Cardiac septum (tissue), 1 donor: ENCODE measurements at regions not wholly inside any gene's neighbourhood (a gene's known extent, or its start where the extent isn't known, plus 50 kb on each side); places are given as distances from the start of the nearest gene placed in this dataset.
A peak's percentile ranks its signal among the peaks of the same experiment; 100 is the strongest.
"Not testable (repeated sequence)": the region's sequence is repeated elsewhere in the genome, so short reads cannot be mapped to it uniquely, and the experiment has no call there.

Experiments
- DNase-seq: peaks from one replicate; pipeline ENCODE4 v3.0.0-alpha.2; 2020; ENCODE audit warnings: low spot score
- intact Hi-C: fragments of 100-400 bp; cut with DNase I; formaldehyde crosslinking; loops from one replicate; pipeline ENCODE4 v1.14.0; 2022
- donor health status: DM: no; HTN: no; CAD: no.

GRCh38 chr17:21470422-21470821, 94.3 kb downstream of the KCNJ12 start:
- intact Hi-C loops, DNase-seq: not testable (repeated sequence)

- DNase-seq: no peak
- intact Hi-C loops: no loop called here
Measured at GRCh38 chr17:21470861-21471260, 94.7 kb downstream of the KCNJ12 start.

GRCh38 chr17:21474815-21475214, 98.7 kb downstream of the KCNJ12 start:
- DNase-seq: no peak
- intact Hi-C loops: no loop called here

GRCh38 chr17:21475571-21475970, 99.4 kb downstream of the KCNJ12 start:
- no peak for DNase-seq
- intact Hi-C loops: no loop called here

GRCh38 chr17:21476867-21477266, 100.7 kb downstream of the KCNJ12 start:
- intact Hi-C loops: no loop called here
- DNase-seq: no peak

- no peak for DNase-seq
- intact Hi-C loops: no loop called here
Measured at GRCh38 chr17:21482189-21482865, 106.2 kb downstream of the KCNJ12 start.

GRCh38 chr17:21488043-21488442, 111.9 kb downstream of the KCNJ12 start:
- DNase-seq, intact Hi-C loops: not testable (repeated sequence)

- no peak for DNase-seq
- intact Hi-C loops: no loop called here
Measured at GRCh38 chr17:21493993-21494392, 117.8 kb downstream of the KCNJ12 start.

GRCh38 chr17:21495281-21495680, 119.1 kb downstream of the KCNJ12 start:
- no peak for DNase-seq
- intact Hi-C loops: no loop called here

GRCh38 chr17:21500064-21500463, 123.9 kb downstream of the KCNJ12 start:
- intact Hi-C loops: no loop called here

GRCh38 chr17:21501927-21502700, 126.0 kb downstream of the KCNJ12 start:
- intact Hi-C loops: not testable (repeated sequence)

More at GRCh38 chr17:21500064-21500463, 123.9 kb downstream of the KCNJ12 start:
- DNase-seq: no peak

GRCh38 chr17:21505819-21506815, 130.0 kb downstream of the KCNJ12 start:
- intact Hi-C loops: no loop called here
- no peak for DNase-seq

More at GRCh38 chr17:21501927-21502700, 126.0 kb downstream of the KCNJ12 start:
- DNase-seq: not testable (repeated sequence)

- intact Hi-C loops, DNase-seq: not testable (repeated sequence)
Measured at GRCh38 chr17:21507806-21508205, 131.6 kb downstream of the KCNJ12 start.

- DNase-seq: no peak
- intact Hi-C loops: no loop called here
Measured at GRCh38 chr17:21508211-21508610, 132.1 kb downstream of the KCNJ12 start.

GRCh38 chr17:21509356-21509755, 133.2 kb downstream of the KCNJ12 start:
- DNase-seq, intact Hi-C loops: not testable (repeated sequence)

GRCh38 chr17:21510686-21511362, 134.7 kb downstream of the KCNJ12 start:
- no peak for DNase-seq
- intact Hi-C loops: loop anchor here (1.0 to 5.0 kb wide), 2 partner anchors 59 to 384 kb away; partner anchors contain the start of gene DHRS7B

- intact Hi-C loops: loop anchor here (1.0 to 5.0 kb wide), 4 partner anchors 54 to 384 kb away; partner anchors contain the start of gene DHRS7B
Measured at GRCh38 chr17:21511363-21512195, 135.4 kb downstream of the KCNJ12 start.

More at GRCh38 chr17:21511363-21512195, 135.4 kb downstream of the KCNJ12 start:
- peak; percentile 92 for DNase-seq
